ENCODE measurements at regions not wholly inside any gene's neighbourhood (a gene's known extent, or its start where the extent isn't known, plus 50 kb on each side); places are given as distances from the start of the nearest gene placed in this dataset.

GRCh38 chr2:19021100-19021476, 337.3 kb downstream of the OSR1 start:
- DNase-seq (ENCODE audit: low spot score), result no peak
- intact Hi-C loops (cut with DNase I), result no loop called here

GRCh38 chr2:19020144-19021099, 338.0 kb downstream of the OSR1 start:
- intact Hi-C loops (cut with DNase I), result no loop called here
- DNase-seq (ENCODE audit: low spot score), result no peak

- intact Hi-C loops (cut with DNase I), result no loop called here
- no peak for DNase-seq (ENCODE audit: low spot score)
Measured at GRCh38 chr2:19009510-19009909, 348.9 kb downstream of the OSR1 start.

- no peak for DNase-seq (ENCODE audit: low spot score)
- intact Hi-C loops (cut with DNase I), result no loop called here
Measured at GRCh38 chr2:19003554-19003953, 354.9 kb downstream of the OSR1 start.

GRCh38 chr2:19000776-19001175, 357.6 kb downstream of the OSR1 start:
- DNase-seq (ENCODE audit: low spot score), result no peak
- intact Hi-C loops (cut with DNase I), result no loop called here

- intact Hi-C loops (cut with DNase I), result no loop called here
Measured at GRCh38 chr2:18999198-18999597, 359.2 kb downstream of the OSR1 start.

GRCh38 chr2:18998491-18998890, 359.9 kb downstream of the OSR1 start:
- intact Hi-C loops (cut with DNase I), result no loop called here
- DNase-seq (ENCODE audit: low spot score), result no peak

More at GRCh38 chr2:18999198-18999597, 359.2 kb downstream of the OSR1 start:
- DNase-seq (ENCODE audit: low spot score), result no peak

GRCh38 chr2:18993756-18994338, 364.6 kb downstream of the OSR1 start:
- intact Hi-C loops (cut with DNase I), result no loop called here

GRCh38 chr2:18991177-18992168, 366.9 kb downstream of the OSR1 start:
- intact Hi-C loops (cut with DNase I), result no loop called here
- no peak for DNase-seq (ENCODE audit: low spot score)

More at GRCh38 chr2:18993756-18994338, 364.6 kb downstream of the OSR1 start:
- no peak for DNase-seq (ENCODE audit: low spot score)

GRCh38 chr2:18988631-18989232, 369.7 kb downstream of the OSR1 start:
- no peak for DNase-seq (ENCODE audit: low spot score)
- intact Hi-C loops (cut with DNase I), result loop anchor here (10.0 kb wide), 1 partner anchor 876 kb away; no protein-coding TSS in a partner anchor

GRCh38 chr2:18987592-18988073, 370.8 kb downstream of the OSR1 start:
- intact Hi-C loops (cut with DNase I), result loop anchor here (2.0 to 10.0 kb wide), 2 partner anchors 375 to 877 kb away; no protein-coding TSS in a partner anchor
- DNase-seq (ENCODE audit: low spot score), result no peak

GRCh38 chr2:18987016-18987415, 371.4 kb downstream of the OSR1 start:
- no peak for DNase-seq (ENCODE audit: low spot score)
- intact Hi-C loops (cut with DNase I), result loop anchor here (2.0 to 10.0 kb wide), 2 partner anchors 376 to 878 kb away; no protein-coding TSS in a partner anchor

GRCh38 chr2:18986046-18986445, 372.4 kb downstream of the OSR1 start:
- DNase-seq (ENCODE audit: low spot score), result no peak
- intact Hi-C loops (cut with DNase I), result loop anchor here (2.0 to 10.0 kb wide), 2 partner anchors 377 to 879 kb away; no protein-coding TSS in a partner anchor

- intact Hi-C loops (cut with DNase I), result loop anchor here (10.0 kb wide), 1 partner anchor 884 kb away; no protein-coding TSS in a partner anchor
- no peak for DNase-seq (ENCODE audit: low spot score)
Measured at GRCh38 chr2:18980786-18981430, 377.5 kb downstream of the OSR1 start.

GRCh38 chr2:18980104-18980785, 378.2 kb downstream of the OSR1 start:
- intact Hi-C loops (cut with DNase I), result loop anchor here (10.0 kb wide), 1 partner anchor 885 kb away; no protein-coding TSS in a partner anchor
- no peak for DNase-seq (ENCODE audit: low spot score)

- no peak for DNase-seq (ENCODE audit: low spot score)
Measured at GRCh38 chr2:18977409-18977808, 381.0 kb downstream of the OSR1 start.

GRCh38 chr2:18976168-18976961, 382.1 kb downstream of the OSR1 start:
- DNase-seq (ENCODE audit: low spot score), result no peak
- intact Hi-C loops (cut with DNase I), result loop anchor here (10.0 kb wide), 2 partner anchors 222 to 452 kb away; no protein-coding TSS in a partner anchor

More at GRCh38 chr2:18977409-18977808, 381.0 kb downstream of the OSR1 start:
- intact Hi-C loops (cut with DNase I), result loop anchor here (10.0 kb wide), 2 partner anchors 223 to 453 kb away; no protein-coding TSS in a partner anchor
